ENCODE measurements at regions not wholly inside any gene's neighbourhood (a gene's known extent, or its start where the extent isn't known, plus 50 kb on each side); places are given as distances from the start of the nearest gene placed in this dataset.

GRCh38 chr18:46291149-46291548 is 187.0 kb downstream of the HAUS1 start:
- no peak for TF ChIP-seq SNAI2 (CRISPR knock-in tag; IDR thresholded peaks at IDR 0.05)
- no peak for TF ChIP-seq PPARA (CRISPR knock-in tag; IDR thresholded peaks at IDR 0.05; ENCODE audit: borderline replicate concordance)
- no peak for ATAC-seq

- no peak for ATAC-seq
- TF ChIP-seq BACH2 (CRISPR knock-in tag; IDR thresholded peaks at IDR 0.05; ENCODE audit: borderline replicate concordance) (no peak), POU6F1 (CRISPR knock-in tag; IDR thresholded peaks at IDR 0.05; ENCODE audit: borderline replicate concordance, low read depth) (no peak), ZFP3 (CRISPR knock-in tag; IDR thresholded peaks at IDR 0.05) (no peak), ZNF565 (CRISPR knock-in tag; conservative IDR thresholded peaks at IDR 0.05; ENCODE audit: low read depth) (no peak)
These were observed 189.6 kb downstream of the HAUS1 start for GRCh38 chr18:46293742-46294181.

- ATAC-seq = no peak
- TF ChIP-seq RARB (CRISPR knock-in tag; IDR thresholded peaks at IDR 0.05) = no peak
- TF ChIP-seq PPARA (CRISPR knock-in tag; IDR thresholded peaks at IDR 0.05; ENCODE audit: borderline replicate concordance) = no peak
- no peak for TF ChIP-seq ISL1 (CRISPR knock-in tag; IDR thresholded peaks at IDR 0.05)
- no peak for TF ChIP-seq TSHZ2 (CRISPR knock-in tag; IDR thresholded peaks at IDR 0.05)
- TF ChIP-seq TCF4 (CRISPR knock-in tag; IDR thresholded peaks at IDR 0.05; ENCODE audit: borderline replicate concordance) = no peak
- TF ChIP-seq CSDC2 (CRISPR knock-in tag; IDR thresholded peaks at IDR 0.05) = no peak
- no peak for TF ChIP-seq OSR1 (CRISPR knock-in tag; IDR thresholded peaks at IDR 0.05)
- no peak for TF ChIP-seq BACH2 (CRISPR knock-in tag; IDR thresholded peaks at IDR 0.05; ENCODE audit: borderline replicate concordance)
- no peak for TF ChIP-seq ARNTL (CRISPR knock-in tag; IDR thresholded peaks at IDR 0.05; ENCODE audit: borderline replicate concordance, low read depth)
- no peak for TF ChIP-seq CREB5 (CRISPR knock-in tag; IDR thresholded peaks at IDR 0.05; ENCODE audit: low read depth)
- TF ChIP-seq ZNF70 (CRISPR knock-in tag; IDR thresholded peaks at IDR 0.05) = no peak
- TF ChIP-seq ZFP3 (CRISPR knock-in tag; IDR thresholded peaks at IDR 0.05) = no peak
- TF ChIP-seq PATZ1 (CRISPR knock-in tag; IDR thresholded peaks at IDR 0.05; ENCODE audit: borderline replicate concordance) = no peak
These were observed 190.1 kb downstream of the HAUS1 start for GRCh38 chr18:46294318-46294717.

GRCh38 chr18:46294751-46295150 is 190.6 kb downstream of the HAUS1 start:
- no peak for TF ChIP-seq SNAI2 (CRISPR knock-in tag; IDR thresholded peaks at IDR 0.05)
- no peak for TF ChIP-seq ISL1 (CRISPR knock-in tag; IDR thresholded peaks at IDR 0.05)
- no peak for TF ChIP-seq ARNTL (CRISPR knock-in tag; IDR thresholded peaks at IDR 0.05; ENCODE audit: borderline replicate concordance, low read depth)
- no peak for TF ChIP-seq OSR1 (CRISPR knock-in tag; IDR thresholded peaks at IDR 0.05)
- TF ChIP-seq PATZ1 (CRISPR knock-in tag; IDR thresholded peaks at IDR 0.05; ENCODE audit: borderline replicate concordance) = no peak
- no peak for TF ChIP-seq ESRRG (CRISPR knock-in tag; IDR thresholded peaks at IDR 0.05)
- TF ChIP-seq PPARA (CRISPR knock-in tag; IDR thresholded peaks at IDR 0.05; ENCODE audit: borderline replicate concordance) = no peak
- no peak for TF ChIP-seq ZC3H10 (CRISPR knock-in tag; IDR thresholded peaks at IDR 0.05)
- TF ChIP-seq ZNF565 (CRISPR knock-in tag; conservative IDR thresholded peaks at IDR 0.05; ENCODE audit: low read depth) = no peak
- no peak for TF ChIP-seq ZFP30 (CRISPR knock-in tag; IDR thresholded peaks at IDR 0.05)
- ATAC-seq = no peak

Measured in SK-N-SH treated with all-trans-retinoic acid at 6 μM for 48 hours (cell line).